ENCODE measurements at regions not wholly inside any gene's neighbourhood (a gene's known extent, or its start where the extent isn't known, plus 50 kb on each side); places are given as distances from the start of the nearest gene placed in this dataset.

- no peak overlapping the region for H3K27ac ChIP-seq (ENCODE audit: low read length)
- no peaks in the 10 kb centered on the region for H3K9me3 ChIP-seq (ENCODE audit: control insufficient read depth, insufficient read depth, low read depth, low read length)
- ATAC-seq, result no peak
- in situ Hi-C loops (cut with HindIII; ENCODE audit: low pct_unique_long_range_greater_than_20kb, low sequenced_read_pairs), result no loop called here
- H3K27me3 ChIP-seq (ENCODE audit: control insufficient read depth, insufficient read depth, low read length), result peaks cover 2% of the 10 kb centered on the region; the same call in 1 of the 2 replicates
- intact Hi-C loops (cut with micrococcal nuclease; ENCODE audit: unreplicated experiment), result no loop called here
- TF ChIP-seq TCF7L2 (IDR thresholded peaks at IDR 0.05; ENCODE audit: low read depth, low read length) (no peak), SIN3A (IDR thresholded peaks at IDR 0.05; ENCODE audit: borderline replicate concordance, insufficient read depth, low read depth, low read length) (no peak), POLR2AphosphoS5 (IDR thresholded peaks at IDR 0.05; ENCODE audit: low read depth, low read length) (no peak)
- TF ChIP-seq, protein P1, sequence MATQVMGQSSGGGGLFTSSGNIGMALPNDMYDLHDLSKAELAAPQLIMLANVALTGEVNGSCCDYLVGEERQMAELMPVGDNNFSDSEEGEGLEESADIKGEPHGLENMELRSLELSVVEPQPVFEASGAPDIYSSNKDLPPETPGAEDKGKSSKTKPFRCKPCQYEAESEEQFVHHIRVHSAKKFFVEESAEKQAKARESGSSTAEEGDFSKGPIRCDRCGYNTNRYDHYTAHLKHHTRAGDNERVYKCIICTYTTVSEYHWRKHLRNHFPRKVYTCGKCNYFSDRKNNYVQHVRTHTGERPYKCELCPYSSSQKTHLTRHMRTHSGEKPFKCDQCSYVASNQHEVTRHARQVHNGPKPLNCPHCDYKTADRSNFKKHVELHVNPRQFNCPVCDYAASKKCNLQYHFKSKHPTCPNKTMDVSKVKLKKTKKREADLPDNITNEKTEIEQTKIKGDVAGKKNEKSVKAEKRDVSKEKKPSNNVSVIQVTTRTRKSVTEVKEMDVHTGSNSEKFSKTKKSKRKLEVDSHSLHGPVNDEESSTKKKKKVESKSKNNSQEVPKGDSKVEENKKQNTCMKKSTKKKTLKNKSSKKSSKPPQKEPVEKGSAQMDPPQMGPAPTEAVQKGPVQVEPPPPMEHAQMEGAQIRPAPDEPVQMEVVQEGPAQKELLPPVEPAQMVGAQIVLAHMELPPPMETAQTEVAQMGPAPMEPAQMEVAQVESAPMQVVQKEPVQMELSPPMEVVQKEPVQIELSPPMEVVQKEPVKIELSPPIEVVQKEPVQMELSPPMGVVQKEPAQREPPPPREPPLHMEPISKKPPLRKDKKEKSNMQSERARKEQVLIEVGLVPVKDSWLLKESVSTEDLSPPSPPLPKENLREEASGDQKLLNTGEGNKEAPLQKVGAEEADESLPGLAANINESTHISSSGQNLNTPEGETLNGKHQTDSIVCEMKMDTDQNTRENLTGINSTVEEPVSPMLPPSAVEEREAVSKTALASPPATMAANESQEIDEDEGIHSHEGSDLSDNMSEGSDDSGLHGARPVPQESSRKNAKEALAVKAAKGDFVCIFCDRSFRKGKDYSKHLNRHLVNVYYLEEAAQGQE (IDR thresholded peaks at IDR 0.05; ENCODE audit: insufficient read depth in 1 of 2, low read depth in 2 of 2, low read length in 1 of 2), result no peak
- TF ChIP-seq, protein P2, sequence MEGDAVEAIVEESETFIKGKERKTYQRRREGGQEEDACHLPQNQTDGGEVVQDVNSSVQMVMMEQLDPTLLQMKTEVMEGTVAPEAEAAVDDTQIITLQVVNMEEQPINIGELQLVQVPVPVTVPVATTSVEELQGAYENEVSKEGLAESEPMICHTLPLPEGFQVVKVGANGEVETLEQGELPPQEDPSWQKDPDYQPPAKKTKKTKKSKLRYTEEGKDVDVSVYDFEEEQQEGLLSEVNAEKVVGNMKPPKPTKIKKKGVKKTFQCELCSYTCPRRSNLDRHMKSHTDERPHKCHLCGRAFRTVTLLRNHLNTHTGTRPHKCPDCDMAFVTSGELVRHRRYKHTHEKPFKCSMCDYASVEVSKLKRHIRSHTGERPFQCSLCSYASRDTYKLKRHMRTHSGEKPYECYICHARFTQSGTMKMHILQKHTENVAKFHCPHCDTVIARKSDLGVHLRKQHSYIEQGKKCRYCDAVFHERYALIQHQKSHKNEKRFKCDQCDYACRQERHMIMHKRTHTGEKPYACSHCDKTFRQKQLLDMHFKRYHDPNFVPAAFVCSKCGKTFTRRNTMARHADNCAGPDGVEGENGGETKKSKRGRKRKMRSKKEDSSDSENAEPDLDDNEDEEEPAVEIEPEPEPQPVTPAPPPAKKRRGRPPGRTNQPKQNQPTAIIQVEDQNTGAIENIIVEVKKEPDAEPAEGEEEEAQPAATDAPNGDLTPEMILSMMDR (IDR thresholded peaks at IDR 0.05), result no peak
- DNase-seq (ENCODE audit: low read depth, low spot score), result no peak
- ChIA-PET POLR2A (no interaction called here), CTCF (no interaction called here)
- BruUV-seq (replicated peaks), result no TSS peak
- no peaks in the 10 kb centered on the region for H3K4me1 ChIP-seq (ENCODE audit: control insufficient read depth, insufficient read depth, low read length)
- H3K4me3 ChIP-seq (ENCODE audit: low read depth in 2 of 2, low read length in 2 of 2), result no peak overlapping the region
- H3K36me3 ChIP-seq (ENCODE audit: control insufficient read depth, insufficient read depth, low read length), result no peaks in the 10 kb centered on the region
These were observed 61.3 kb upstream of the MYLIP start for GRCh38 chr6:16067568-16067967.

DNA sequence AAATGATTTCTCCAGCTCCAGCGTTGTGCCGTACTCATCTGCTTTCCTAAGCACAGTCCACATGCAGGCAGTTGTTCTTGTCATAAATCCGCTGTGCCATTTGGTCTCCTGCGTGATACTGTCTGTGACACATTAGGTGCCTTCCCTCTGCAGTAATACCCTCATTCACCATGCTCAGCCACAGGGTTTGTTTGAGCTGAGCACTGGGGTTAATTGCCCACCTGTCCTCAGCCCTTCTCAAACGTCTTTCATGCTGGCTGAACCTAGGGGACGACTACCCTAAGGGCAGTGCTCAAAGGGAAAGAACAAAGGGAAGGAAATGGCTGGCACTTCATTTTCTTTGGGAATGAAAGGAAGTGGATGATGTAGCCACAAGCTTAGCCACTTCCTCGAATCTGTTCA, 64.2 kb upstream of the MYLIP start:
- TF ChIP-seq, protein P2 (IDR thresholded peaks at IDR 0.05), result no peak
- TF ChIP-seq SIN3A (IDR thresholded peaks at IDR 0.05; ENCODE audit: borderline replicate concordance, insufficient read depth, low read depth, low read length) (no peak), TCF7L2 (IDR thresholded peaks at IDR 0.05; ENCODE audit: low read depth, low read length) (no peak), POLR2AphosphoS5 (IDR thresholded peaks at IDR 0.05; ENCODE audit: low read depth, low read length) (no peak)
- TF ChIP-seq, protein P1 (IDR thresholded peaks at IDR 0.05; ENCODE audit: insufficient read depth in 1 of 2, low read depth in 2 of 2, low read length in 1 of 2), result no peak
- no peak for DNase-seq (ENCODE audit: low read depth, low spot score)
- no peak overlapping the region for H3K27ac ChIP-seq (ENCODE audit: low read length)
- no peaks in the 10 kb centered on the region for H3K9me3 ChIP-seq (ENCODE audit: control insufficient read depth, insufficient read depth, low read depth, low read length)
- BruUV-seq (replicated peaks), result no TSS peak
- in situ Hi-C loops (cut with HindIII; ENCODE audit: low pct_unique_long_range_greater_than_20kb, low sequenced_read_pairs), result no loop called here
- H3K36me3 ChIP-seq (ENCODE audit: control insufficient read depth, insufficient read depth, low read length), result no peaks in the 10 kb centered on the region
- H3K27me3 ChIP-seq (ENCODE audit: control insufficient read depth, insufficient read depth, low read length), result no peaks in the 10 kb centered on the region
- no peak overlapping the region for H3K4me3 ChIP-seq (ENCODE audit: low read depth in 2 of 2, low read length in 2 of 2)
- ATAC-seq, result no peak
- no peaks in the 10 kb centered on the region for H3K4me1 ChIP-seq (ENCODE audit: control insufficient read depth, insufficient read depth, low read length)
- intact Hi-C loops (cut with micrococcal nuclease; ENCODE audit: unreplicated experiment), result no loop called here
- ChIA-PET CTCF (no interaction called here), POLR2A (no interaction called here)

Data from Panc1 (cell line).